T1000 (cell line): ENCODE measurements at regions not wholly inside any gene's neighbourhood (a gene's known extent, or its start where the extent isn't known, plus 50 kb on each side); places are given as distances from the start of the nearest gene placed in this dataset.

Source experiments
- DNase-seq: peaks from one replicate; lab custom pipeline; 2025; ENCODE audit warnings: mixed read lengths; lab: John Stamatoyannopoulos, UW

DNA sequence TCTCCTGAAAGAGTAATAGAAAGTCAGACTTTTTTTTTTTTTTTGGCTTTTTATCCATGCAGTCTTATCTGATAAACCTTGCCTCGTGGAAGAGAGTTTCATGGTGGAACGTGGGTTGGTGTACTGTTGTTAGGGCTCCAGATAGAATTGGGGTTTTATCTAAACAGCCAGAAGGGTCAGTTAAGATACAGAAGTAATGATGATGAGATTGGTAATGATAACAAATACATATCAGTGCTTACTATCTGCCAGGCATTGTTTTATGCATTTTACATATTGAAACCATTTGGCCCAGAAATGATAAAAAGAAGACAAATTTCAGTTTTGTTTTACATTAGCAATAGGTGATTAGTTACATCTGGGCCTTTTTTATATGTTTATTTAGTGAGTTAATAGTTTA lies 372.8 kb upstream of the PRICKLE1 start:
- no peak for DNase-seq

DNA sequence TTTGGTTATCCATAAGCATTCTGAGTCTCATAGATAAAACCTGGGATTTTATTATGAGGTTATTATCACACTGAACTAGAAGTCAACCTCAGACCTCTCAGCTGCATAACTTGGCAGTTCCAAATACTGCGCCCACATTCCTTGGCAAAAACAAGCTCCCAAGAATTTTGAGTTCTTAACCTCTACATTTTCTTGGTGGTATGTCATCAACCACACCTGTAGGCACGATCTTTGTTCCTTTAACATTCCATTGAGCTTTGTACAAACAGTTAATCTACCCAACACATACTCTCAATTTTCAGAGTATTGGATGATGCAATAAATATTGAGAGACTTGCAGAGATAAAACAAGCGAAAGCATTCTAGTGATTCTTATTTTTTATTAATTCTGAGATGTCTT lies 371.8 kb upstream of the PRICKLE1 start:
- peak; percentile 50 for DNase-seq

DNA sequence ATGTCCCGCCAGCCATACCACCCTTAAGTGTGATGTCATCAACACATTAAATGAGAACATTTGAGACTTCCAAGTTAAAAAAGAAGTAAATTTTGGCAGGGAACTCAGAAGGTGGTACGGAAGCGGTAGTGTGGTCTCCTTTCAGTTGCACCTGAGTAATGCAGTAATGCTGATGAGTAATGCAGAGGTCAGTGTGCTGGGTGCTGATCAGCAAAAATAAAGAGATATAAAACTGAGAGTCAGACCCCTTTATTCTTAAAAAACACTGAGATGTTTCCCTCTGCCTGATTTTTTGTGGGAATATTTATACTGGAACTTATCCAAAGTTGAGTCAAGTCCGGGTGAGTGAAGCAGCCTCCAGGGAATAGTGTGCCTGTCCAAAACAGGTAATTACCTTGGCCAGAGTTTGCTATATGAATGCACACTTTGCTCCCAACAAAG lies 370.6 kb upstream of the PRICKLE1 start:
- DNase-seq = no peak

DNA sequence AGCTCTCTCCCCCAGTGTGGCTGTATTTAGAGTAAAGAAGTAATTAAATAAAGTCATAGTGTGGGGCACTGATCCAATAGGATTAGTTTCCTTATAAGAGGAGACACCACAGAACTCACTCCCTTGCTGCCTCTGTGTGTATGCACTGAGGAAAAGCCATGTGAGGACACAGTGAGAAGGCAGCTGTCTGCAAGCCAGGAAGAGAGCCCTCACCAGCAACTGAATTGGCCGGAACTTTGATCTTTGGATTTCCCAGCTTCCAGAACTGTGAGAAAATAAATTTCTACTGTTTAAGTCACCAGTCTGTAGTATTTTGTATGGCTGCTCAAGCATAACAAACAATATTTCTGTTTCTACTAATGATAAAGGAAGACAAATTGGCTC lies 368.7 kb upstream of the PRICKLE1 start:
- no peak for DNase-seq

DNA sequence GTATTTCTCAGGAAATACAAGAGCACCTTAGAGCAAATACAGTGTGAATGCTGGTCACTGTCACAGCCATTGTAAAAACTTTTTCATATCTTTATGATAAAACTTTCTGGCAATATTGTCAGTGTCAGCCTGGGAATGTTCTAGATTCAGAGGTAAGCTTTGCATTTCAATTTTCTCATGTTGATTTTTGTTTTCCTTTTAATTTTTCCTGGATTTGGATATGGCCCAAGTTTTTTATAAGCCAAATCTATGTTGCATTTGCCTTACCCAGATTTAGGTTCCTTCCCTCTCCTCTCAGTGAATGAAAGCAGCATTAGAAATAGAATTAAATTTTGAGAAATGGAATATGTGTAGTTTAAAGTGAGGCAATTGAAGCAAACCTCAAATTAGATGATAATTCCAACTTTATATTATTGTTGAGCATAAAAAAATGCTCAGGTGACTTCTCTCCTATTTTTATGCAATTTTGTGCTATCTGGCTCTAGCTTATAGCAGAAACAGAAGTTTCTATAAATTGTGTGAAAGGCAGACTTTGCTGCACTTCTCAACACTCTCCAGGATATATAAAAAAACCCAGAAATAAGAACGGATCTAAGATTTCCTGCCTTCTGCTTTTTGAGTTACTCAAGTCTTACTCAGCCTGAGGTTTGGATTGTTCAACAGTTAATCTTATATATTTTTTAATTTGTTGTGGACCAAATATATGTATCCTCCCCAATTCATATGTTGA lies 368.2 kb upstream of the PRICKLE1 start:
- no peak for DNase-seq

DNA sequence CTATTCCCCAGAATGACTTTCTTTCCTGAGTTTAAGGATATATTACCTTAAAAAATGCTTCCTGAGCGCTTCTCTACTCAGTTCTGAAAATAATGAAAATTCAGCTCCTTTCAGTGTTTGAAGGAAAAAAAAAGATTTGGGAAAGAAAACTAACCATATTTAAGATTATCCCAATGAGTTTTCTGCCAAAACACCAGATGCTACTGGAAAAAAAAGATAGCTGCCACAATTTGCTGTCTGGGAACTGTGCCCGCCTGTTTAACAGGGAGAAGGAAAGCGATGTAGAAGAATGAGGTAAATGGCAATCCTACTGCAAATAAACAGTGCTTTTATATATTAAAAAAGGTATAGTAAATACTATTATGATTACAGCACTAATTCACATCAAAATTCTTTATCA lies 367.6 kb upstream of the PRICKLE1 start:
- no peak for DNase-seq

DNA sequence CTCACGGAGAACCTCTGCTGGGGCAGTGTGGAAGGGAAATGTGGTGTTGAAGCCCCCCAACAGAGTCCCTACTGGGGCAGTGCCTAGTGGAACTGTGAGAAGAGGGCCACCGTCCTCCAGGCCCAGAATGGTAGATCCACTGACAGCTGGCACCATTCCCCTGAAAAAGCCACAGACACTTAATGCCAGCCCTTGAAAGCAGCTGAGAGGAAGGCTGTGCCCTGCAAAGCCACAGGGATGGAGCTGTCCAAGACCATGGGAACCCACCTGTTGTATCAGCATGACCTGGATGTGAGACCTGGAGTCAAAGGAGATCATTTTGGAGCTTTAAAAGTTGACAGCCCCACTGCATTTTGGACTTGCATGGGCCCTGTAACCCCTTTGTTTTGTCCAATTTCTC lies 363.5 kb upstream of the PRICKLE1 start:
- DNase-seq = no peak

DNA sequence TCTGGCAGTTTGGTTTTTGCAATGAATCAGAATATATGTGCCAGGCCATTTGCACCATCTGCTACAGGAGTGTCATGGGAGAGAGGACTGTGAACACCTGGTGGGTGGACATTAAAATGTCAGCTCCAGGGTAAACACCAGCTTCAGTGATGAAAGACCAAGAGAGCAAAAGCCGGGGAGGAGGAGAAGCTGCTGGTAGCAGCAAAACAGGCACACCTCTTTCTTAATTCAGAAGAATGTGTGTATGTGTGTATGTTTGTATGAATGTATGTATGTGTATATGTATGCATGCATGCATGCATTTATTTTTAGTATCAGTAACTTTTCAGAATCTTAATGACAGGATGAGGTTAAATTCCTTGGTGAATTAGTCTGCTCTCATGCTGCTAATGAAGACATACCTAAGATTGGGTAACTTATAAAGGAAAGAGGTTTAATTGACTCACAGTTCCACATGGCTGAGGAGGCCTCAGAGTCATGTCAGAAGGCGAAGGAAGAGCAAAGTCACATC lies 357.4 kb upstream of the PRICKLE1 start:
- no peak for DNase-seq

DNA sequence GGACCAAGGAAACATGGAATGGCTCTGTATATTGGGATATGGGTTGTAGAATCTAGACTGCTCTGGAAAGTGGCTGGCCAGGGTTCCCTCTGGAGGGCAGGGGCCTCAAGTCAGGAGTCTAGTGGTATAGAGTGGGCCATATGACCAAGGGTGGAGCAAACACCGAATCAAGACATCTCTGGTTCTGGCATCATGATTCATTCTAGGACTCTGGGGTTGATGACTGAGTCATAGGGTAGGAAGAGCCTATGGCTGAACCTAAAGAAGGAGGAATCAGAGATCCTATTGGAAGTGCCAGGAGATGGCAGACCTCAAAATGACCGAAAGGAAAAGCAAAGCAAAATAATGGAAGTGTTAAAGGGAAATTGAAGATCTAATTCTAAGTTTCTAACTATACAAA lies 356.4 kb upstream of the PRICKLE1 start:
- DNase-seq = no peak

DNA sequence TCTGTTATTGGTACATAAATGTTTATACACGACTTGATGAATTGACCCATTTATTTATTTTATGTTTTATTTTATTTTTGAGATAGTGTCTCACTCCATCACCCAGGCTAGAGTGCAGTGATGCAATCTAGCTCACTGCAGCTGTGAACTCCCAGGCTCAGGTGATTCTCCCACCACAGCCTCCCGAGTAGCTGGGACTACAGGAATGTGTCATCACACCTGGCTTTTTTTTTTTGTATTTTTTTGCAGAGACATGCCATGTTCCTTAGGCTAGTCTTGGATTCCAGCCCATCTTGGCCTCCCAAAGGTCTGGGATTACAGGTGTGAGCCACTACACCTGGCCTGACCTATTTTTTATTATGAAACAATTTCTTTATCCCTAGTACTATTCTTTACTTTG lies 355.0 kb upstream of the PRICKLE1 start:
- no peak for DNase-seq

DNA sequence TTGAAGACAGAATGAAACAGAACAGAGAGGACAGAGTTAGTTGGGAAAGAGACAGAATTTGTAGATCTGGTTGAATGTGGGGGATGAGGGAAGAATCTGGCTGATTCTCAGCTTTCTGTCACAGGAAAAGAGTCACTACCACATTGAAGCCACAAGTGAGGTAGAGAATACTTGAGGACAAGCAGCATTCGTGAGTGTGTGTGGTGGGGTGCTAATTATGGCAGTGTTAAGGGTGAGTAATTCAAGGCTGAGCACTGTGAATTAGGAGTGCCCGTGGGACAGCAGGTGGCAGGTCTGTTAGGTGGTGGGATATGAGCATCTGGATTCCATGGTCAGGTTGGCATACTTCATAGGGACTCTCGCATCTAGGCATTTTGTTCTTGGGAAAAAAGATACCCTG lies 347.4 kb upstream of the PRICKLE1 start:
- DNase-seq = no peak

DNA sequence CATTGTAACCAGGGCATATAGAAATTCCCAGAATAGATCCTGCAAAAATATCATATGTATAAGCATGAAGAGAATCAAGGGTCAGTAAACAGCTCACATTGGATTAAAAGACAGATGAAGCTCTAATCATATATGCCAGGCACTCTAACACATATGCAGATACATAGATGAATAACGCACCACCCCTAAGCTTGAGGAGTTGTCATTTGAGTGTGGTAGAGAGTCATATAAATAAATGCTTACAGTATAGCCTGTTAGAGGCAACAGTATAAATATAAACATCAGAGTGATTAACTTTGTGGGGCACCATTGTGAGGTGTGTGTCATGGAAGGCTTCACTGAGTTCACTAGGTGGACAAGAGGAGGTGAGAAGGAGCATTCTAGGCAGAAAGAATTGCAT lies 346.7 kb upstream of the PRICKLE1 start:
- DNase-seq = no peak

DNA sequence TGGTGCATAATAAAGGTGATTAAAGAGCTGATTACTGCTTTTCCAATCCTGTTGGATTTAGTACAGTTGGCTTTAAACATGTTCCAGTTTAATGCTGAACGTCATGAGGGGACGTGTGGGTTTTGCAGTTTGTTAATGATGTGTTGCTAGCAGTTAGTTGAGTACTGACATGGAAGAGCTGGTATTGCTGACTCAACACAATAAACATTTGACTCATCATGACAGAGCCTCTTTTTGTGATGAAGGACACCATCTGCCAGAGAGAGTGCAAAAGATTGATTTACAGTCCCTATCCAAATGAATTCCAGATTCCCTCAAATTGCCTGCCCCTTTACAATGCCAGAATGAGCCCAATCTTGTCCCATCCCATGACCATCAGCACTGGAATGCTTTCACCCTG lies 346.2 kb upstream of the PRICKLE1 start:
- no peak for DNase-seq

DNA sequence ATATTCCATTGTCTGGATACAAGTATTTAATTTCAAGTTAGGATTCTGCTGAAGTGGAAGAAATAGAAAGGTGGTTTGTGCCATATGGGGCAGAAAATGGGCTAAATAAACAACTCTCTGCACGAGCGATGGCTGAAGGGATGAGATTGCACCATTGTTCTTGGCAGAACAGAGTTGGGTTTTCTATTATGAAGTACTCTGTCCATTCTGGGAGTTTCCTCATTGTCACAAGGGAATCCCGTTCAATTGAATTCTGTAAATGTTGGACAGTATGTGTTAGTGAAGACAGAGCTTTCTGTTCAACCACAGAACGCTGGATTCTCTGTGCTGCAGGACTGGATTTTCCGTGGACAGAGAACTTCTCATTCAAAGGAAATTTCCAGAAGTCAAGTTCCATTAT lies 345.5 kb upstream of the PRICKLE1 start:
- no peak for DNase-seq

DNA sequence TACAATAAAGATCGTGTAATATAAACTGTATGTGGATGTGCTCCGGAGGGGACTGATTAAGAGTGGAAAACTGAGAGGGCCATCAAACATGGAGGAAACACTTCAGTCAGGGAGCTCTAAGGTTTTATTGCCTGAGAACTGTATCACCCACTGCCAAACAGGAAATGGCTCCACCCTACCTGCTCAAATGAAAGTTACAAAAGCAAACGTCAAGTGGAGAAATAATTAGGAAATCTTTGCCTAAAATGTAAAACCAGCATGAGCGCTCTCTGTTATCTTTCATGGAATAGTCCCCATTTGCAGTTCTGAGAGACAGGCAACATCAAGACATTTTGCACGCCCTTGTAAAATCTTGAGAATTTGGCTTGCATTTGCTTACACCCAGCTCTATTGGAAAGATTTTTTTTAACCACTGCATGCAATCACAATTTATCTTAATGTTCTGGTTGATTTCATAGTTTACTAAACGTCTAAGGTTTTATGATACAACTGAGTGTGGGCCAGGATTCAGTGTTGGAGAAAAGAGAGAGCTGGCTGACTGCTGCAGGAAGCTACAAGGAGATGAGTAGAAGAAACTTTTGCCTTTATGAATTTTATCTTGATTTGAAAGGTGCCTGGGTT lies 344.0 kb upstream of the PRICKLE1 start:
- DNase-seq = no peak

DNA sequence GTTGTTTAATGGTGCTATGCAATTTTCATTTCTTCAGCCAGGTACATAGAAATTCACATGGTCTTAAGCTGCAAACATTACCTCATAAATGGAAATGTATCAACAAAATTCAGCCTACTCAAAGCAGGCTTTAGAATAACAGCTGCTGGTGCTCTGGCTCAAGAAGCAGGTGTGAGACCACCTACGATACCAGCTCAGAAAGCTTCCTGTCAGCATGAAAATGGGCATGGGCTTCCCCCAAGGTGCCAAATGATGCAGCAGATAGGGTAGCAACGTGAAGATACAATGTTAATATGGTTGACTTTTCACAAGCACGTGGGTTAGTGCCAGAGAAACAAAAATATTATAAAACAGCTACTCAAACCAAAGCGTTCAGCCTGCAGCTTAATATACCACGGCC lies 343.4 kb upstream of the PRICKLE1 start:
- no peak for DNase-seq

DNA sequence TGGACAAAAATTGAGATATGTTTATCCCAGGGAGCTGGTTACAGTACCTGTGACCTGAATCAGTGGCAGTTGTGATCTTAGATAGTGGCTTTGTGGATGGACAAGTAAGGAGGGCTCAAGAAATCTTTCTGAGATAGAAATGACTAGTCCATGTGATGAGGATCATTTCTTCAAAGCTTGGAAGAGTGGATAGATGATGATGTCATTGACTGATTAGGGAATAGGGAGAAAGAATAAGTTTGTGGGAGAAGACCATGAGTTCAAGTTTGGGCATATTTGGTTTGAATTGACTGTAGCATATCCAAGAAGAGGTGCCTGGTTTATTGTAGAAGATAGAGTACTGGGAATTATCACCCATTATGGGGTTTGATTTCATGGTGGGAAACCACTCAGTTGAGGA lies 336.7 kb upstream of the PRICKLE1 start:
- no peak for DNase-seq

DNA sequence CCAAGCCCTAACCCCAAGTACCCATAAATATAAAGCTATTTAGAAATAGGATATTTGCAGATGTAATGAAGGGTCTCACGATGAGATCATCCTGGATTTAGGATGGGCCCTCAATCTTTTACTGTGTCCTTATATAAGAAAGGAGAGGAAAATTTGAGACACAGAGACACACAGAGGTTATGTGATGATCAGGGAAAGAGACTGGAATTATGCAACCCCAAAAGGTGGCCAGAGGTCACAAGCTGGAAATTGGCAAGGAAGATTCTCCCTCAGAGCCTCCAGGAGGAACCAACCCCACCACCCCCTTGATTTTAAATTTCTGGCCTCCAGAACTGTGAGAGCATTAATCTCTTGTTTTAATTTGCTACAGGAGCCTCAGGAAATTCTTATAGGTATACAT lies 334.9 kb upstream of the PRICKLE1 start:
- DNase-seq = no peak

DNA sequence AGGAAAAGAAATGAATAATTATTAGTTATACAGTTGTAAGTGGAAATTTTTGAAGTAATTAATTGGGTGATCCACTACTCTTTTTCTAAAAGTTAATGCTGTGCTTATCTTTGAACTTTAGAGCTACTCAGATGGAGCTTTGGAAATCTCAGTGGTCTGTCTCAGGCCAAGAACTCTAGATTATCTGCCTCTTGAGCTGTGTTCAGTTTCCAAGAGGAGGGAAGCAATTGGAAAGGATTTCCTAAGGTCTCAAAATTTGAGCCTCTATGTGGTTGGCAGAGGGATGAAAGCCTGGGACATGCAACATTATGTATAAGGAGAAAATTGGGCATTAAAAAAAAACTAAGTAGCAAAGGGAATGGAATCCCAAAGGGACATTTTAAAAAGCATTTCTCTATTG lies 334.0 kb upstream of the PRICKLE1 start:
- DNase-seq = no peak

DNA sequence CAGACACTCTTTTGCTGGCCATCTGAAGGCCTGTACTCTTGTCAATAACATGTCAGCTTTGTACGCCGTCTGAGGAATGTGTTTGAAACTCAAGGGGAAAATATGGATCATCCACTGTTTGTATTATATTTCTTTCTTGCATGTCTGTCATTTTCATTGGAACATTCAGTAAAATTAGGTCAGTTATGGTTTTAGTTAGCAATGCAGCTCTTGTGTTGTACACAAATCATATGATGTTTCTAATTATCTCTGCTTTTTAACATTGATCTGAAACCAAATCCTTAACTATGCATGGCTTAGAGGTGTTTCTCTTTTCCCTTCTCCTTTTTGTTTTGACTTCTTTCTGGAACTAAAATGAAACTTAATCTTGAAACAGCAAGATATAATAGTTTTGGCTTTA lies 333.6 kb upstream of the PRICKLE1 start:
- no peak for DNase-seq

DNA sequence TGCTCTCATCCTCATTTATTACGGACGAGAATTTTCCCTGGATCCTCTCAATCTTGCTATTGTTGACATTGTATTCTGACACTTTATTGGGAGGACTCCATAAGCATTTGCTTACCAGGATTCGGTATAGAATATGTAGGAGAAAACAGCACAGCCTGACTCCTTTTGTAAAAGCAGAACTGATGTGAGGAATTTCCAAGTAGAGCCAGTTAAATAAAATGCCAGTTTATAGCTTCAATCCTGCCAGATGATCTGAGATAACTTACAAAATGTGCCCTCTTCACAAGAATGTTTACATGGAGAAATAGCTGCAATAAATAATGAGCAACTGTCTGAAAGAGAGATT lies 332.9 kb upstream of the PRICKLE1 start:
- no peak for DNase-seq

DNA sequence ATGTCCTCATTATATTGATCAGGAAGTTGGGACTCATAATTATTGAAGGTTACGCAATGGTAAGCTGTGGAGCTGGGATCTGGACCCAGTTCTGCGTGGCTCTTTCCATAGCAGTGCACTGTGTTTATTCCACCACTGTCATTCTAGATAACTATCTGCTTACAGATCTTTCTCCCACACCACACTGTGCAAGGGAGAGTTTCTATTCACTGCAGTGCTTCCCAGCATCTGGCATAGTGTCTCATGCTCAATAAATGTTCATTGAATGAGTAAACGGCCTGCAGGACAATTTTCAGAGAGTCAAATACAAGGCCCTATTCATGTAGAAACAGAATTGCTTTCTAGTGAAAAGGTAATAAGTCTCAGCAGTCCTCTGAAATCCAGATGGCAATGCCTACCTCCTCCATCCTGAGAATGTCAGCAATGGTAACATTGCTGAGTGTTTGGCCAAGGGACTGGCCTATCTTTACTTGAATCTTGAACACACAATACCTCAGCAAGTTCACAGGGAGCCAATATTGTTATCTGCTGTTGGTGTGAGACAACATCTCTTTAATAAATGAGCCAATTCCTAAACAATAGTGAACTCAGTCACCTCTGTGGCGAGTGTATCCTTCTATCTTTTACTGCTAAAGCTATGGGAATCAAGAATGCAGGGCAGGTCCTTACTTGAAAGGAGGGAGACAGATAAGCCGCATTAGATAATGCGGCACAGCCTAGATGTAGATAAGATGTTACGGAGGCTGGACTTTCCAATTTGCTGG lies 332.4 kb upstream of the PRICKLE1 start:
- DNase-seq = no peak

DNA sequence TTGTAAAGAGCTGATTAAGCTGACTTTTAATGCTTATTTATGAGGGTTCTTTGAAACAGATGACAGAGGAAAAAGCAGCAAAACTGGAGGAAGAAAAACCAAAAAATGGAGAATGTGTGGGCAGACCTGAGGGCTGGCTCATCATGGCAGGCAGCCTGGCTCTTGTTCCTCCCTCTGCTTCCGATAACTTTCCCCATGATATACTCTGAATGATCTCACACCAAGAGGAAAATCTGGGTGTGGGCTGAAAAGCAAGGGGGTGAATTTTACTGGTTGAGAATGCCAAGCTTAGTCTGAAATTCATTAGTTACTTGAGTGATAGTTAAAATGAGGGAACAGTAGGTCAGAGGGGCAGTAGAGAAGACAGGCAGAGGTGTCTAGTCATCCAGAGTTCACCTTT lies 330.1 kb upstream of the PRICKLE1 start:
- no peak for DNase-seq
